ENCODE measurements at regions not wholly inside any gene's neighbourhood (a gene's known extent, or its start where the extent isn't known, plus 50 kb on each side); places are given as distances from the start of the nearest gene placed in this dataset.

- Histone ChIP-seq H3K27me3 (no peaks in the 10 kb centered on the region), H3K4me3 (no peak overlapping the region), H3K9ac (no peak overlapping the region), H3K9me3 (ENCODE audit: low read depth) (no peaks in the 10 kb centered on the region), H3K36me3 (no peaks in the 10 kb centered on the region), H3K79me2 (ENCODE audit: low read depth) (no peaks in the 10 kb centered on the region), H3K4me1 (no peaks in the 10 kb centered on the region), H4K20me1 (ENCODE audit: low read depth) (no peaks in the 10 kb centered on the region), H3K27ac (no peak overlapping the region), H3F3A (ENCODE audit: low read depth) (no peaks in the 10 kb centered on the region), H2AFZ (replicated peaks) (no peak overlapping the region), H3K4me2 (no peak overlapping the region)
- no peak for DNase-seq (ENCODE audit: low spot score)
- H3K27me3 Mint-ChIP-seq (ENCODE audit: insufficient read depth, low read depth): no peaks in the 10 kb centered on the region
- H3K4me1 Mint-ChIP-seq: no peaks in the 10 kb centered on the region
- no peak overlapping the region for H3K4me3 Mint-ChIP-seq
- no peak overlapping the region for H3K27ac Mint-ChIP-seq
- no peaks in the 10 kb centered on the region for H3K9me3 Mint-ChIP-seq
- H3K36me3 Mint-ChIP-seq: no peaks in the 10 kb centered on the region
- TF ChIP-seq EZH2phosphoT487 (IDR thresholded peaks at IDR 0.05): no peak
- no peak for TF ChIP-seq EZH2 (IDR thresholded peaks at IDR 0.05)
- TF ChIP-seq CTCF (IDR thresholded peaks at IDR 0.05): no peak
Observed at GRCh38 chr21:27505516-27505915, 538.6 kb upstream of the ADAMTS5 start.

- no peaks in the 10 kb centered on the region for H3K27me3 ChIP-seq
- H3K4me2 ChIP-seq: no peak overlapping the region
- TF ChIP-seq EZH2phosphoT487 (IDR thresholded peaks at IDR 0.05) (no peak), CTCF (IDR thresholded peaks at IDR 0.05) (no peak), EZH2 (IDR thresholded peaks at IDR 0.05) (no peak)
- Mint-ChIP-seq H3K27ac (no peak overlapping the region), H3K4me1 (no peaks in the 10 kb centered on the region), H3K9me3 (no peaks in the 10 kb centered on the region), H3K4me3 (no peak overlapping the region), H3K27me3 (ENCODE audit: insufficient read depth, low read depth) (no peaks in the 10 kb centered on the region), H3K36me3 (no peaks in the 10 kb centered on the region)
- H3F3A ChIP-seq (ENCODE audit: low read depth): no peaks in the 10 kb centered on the region
- no peak overlapping the region for H3K9ac ChIP-seq
- H3K4me1 ChIP-seq: no peaks in the 10 kb centered on the region
- H3K4me3 ChIP-seq: no peak overlapping the region
- no peak overlapping the region for H3K27ac ChIP-seq
- H4K20me1 ChIP-seq (ENCODE audit: low read depth): no peaks in the 10 kb centered on the region
- no peaks in the 10 kb centered on the region for H3K36me3 ChIP-seq
- no peak for DNase-seq (ENCODE audit: low spot score)
- no peaks in the 10 kb centered on the region for H3K79me2 ChIP-seq (ENCODE audit: low read depth)
- H2AFZ ChIP-seq (replicated peaks): no peak overlapping the region
- no peaks in the 10 kb centered on the region for H3K9me3 ChIP-seq (ENCODE audit: low read depth)
Observed at GRCh38 chr21:27502801-27503200, 535.9 kb upstream of the ADAMTS5 start.

- Mint-ChIP-seq H3K4me3 (no peak overlapping the region), H3K27me3 (ENCODE audit: insufficient read depth, low read depth) (no peaks in the 10 kb centered on the region), H3K36me3 (no peaks in the 10 kb centered on the region), H3K9me3 (no peaks in the 10 kb centered on the region), H3K4me1 (no peaks in the 10 kb centered on the region), H3K27ac (no peak overlapping the region)
- no peak for DNase-seq (ENCODE audit: low spot score)
- Histone ChIP-seq H3K79me2 (ENCODE audit: low read depth) (no peaks in the 10 kb centered on the region), H3K9me3 (ENCODE audit: low read depth) (no peaks in the 10 kb centered on the region), H3K4me2 (no peak overlapping the region), H3F3A (ENCODE audit: low read depth) (no peaks in the 10 kb centered on the region), H3K27me3 (no peaks in the 10 kb centered on the region), H3K27ac (no peak overlapping the region), H3K36me3 (no peaks in the 10 kb centered on the region), H2AFZ (replicated peaks) (no peak overlapping the region), H3K4me3 (no peak overlapping the region), H4K20me1 (ENCODE audit: low read depth) (no peaks in the 10 kb centered on the region), H3K9ac (no peak overlapping the region), H3K4me1 (no peaks in the 10 kb centered on the region)
- no peak for TF ChIP-seq CTCF (IDR thresholded peaks at IDR 0.05)
- TF ChIP-seq EZH2 (IDR thresholded peaks at IDR 0.05): no peak
- TF ChIP-seq EZH2phosphoT487 (IDR thresholded peaks at IDR 0.05): no peak
Observed at GRCh38 chr21:27498025-27498424, 531.1 kb upstream of the ADAMTS5 start.

GRCh38 chr21:27495836-27496235 is 528.9 kb upstream of the ADAMTS5 start:
- no peaks in the 10 kb centered on the region for H3F3A ChIP-seq (ENCODE audit: low read depth)
- no peak overlapping the region for H3K9ac ChIP-seq
- no peaks in the 10 kb centered on the region for H3K27me3 ChIP-seq
- H3K4me1 ChIP-seq: no peaks in the 10 kb centered on the region
- H4K20me1 ChIP-seq (ENCODE audit: low read depth): no peaks in the 10 kb centered on the region
- DNase-seq (ENCODE audit: low spot score): no peak
- no peak overlapping the region for H3K27ac Mint-ChIP-seq
- H3K79me2 ChIP-seq (ENCODE audit: low read depth): no peaks in the 10 kb centered on the region
- H3K4me2 ChIP-seq: no peak overlapping the region
- H3K4me3 Mint-ChIP-seq: no peak overlapping the region
- no peaks in the 10 kb centered on the region for H3K9me3 Mint-ChIP-seq
- H3K4me3 ChIP-seq: no peak overlapping the region
- no peaks in the 10 kb centered on the region for H3K27me3 Mint-ChIP-seq (ENCODE audit: insufficient read depth, low read depth)
- no peaks in the 10 kb centered on the region for H3K36me3 ChIP-seq
- TF ChIP-seq EZH2 (IDR thresholded peaks at IDR 0.05): no peak
- TF ChIP-seq CTCF (IDR thresholded peaks at IDR 0.05): no peak
- TF ChIP-seq EZH2phosphoT487 (IDR thresholded peaks at IDR 0.05): no peak
- no peak overlapping the region for H3K27ac ChIP-seq
- H2AFZ ChIP-seq (replicated peaks): no peak overlapping the region
- no peaks in the 10 kb centered on the region for H3K36me3 Mint-ChIP-seq
- no peaks in the 10 kb centered on the region for H3K9me3 ChIP-seq (ENCODE audit: low read depth)
- no peaks in the 10 kb centered on the region for H3K4me1 Mint-ChIP-seq
